ENCODE measurements at regions not wholly inside any gene's neighbourhood (a gene's known extent, or its start where the extent isn't known, plus 50 kb on each side); places are given as distances from the start of the nearest gene placed in this dataset.

DNA sequence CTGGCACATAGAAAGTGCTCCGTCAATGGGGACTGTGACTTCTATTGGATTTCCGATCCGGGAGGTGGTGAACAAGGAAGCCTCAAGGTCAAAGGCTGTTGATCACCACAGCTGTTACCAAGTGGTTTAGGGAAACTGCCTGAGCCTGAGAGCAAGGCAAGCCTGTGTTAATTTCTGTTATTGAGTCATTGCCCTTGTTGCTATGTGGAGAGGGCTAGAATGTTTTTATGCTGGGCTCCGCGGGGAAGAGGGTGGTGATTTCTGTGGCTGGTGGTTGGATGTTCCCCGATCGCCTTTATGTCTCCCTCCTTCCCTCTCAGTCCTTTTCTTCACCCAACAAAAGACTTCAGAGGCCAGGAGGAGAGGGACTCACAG is 108.5 kb upstream of the ALX4 start:
- no peak for TF ChIP-seq EZH2 (IDR thresholded peaks at IDR 0.05; ENCODE audit: low read depth)
- TF ChIP-seq, protein P1, sequence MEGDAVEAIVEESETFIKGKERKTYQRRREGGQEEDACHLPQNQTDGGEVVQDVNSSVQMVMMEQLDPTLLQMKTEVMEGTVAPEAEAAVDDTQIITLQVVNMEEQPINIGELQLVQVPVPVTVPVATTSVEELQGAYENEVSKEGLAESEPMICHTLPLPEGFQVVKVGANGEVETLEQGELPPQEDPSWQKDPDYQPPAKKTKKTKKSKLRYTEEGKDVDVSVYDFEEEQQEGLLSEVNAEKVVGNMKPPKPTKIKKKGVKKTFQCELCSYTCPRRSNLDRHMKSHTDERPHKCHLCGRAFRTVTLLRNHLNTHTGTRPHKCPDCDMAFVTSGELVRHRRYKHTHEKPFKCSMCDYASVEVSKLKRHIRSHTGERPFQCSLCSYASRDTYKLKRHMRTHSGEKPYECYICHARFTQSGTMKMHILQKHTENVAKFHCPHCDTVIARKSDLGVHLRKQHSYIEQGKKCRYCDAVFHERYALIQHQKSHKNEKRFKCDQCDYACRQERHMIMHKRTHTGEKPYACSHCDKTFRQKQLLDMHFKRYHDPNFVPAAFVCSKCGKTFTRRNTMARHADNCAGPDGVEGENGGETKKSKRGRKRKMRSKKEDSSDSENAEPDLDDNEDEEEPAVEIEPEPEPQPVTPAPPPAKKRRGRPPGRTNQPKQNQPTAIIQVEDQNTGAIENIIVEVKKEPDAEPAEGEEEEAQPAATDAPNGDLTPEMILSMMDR (conservative IDR thresholded peaks at IDR 0.05), result no peak
